GM12878 (cell line): ENCODE measurements at regions not wholly inside any gene's neighbourhood (a gene's known extent, or its start where the extent isn't known, plus 50 kb on each side); places are given as distances from the start of the nearest gene placed in this dataset.

Experiments used
- ATAC-seq: fragments of 200-7000 bp; cut with Tn5 transposase; 3 replicates; pipeline ENCODE4 v1.9.1; 2020; ENCODE audit warnings: mild to moderate bottlenecking, moderate library complexity
- BruUV-seq: library from RNA; stranded (reverse); fragments of 400-500 nt; replicated peaks from 2 replicates; lab custom pipeline; 2021; lab: Mats Ljungman, UMichigan
- CTCF ChIA-PET: fragments of 300-600 bp; sonication (Branson Sonifier 250); formaldehyde crosslinking; extraction: SDS; loops from one replicate; lab custom pipeline; 2021; ENCODE audit warnings: inconsistent platforms; lab: Yijun Ruan, JAX
- POLR2A ChIA-PET: fragments of 350-600 bp; formaldehyde crosslinking; extraction: SDS; loops from one replicate; lab custom pipeline; 2021; ENCODE audit warnings: inconsistent platforms; lab: Charles Lee
- RAD21 ChIA-PET: fragments of 300-600 bp; sonication (Branson Sonifier 250); formaldehyde crosslinking; loops from one replicate; lab custom pipeline; 2023; ENCODE audit warnings: antibody characterized with exemption; ENCODE audit not compliant: unreplicated experiment; lab: Charles Lee
- SMC1A ChIA-PET: fragments of 300-600 bp; sonication (Branson Sonifier 250); formaldehyde crosslinking; loops from one replicate; lab custom pipeline; 2023; ENCODE audit not compliant: unreplicated experiment, uncharacterized antibody; lab: Charles Lee
- DNase-seq: peaks from one replicate; pipeline ENCODE4 v3.0.0-alpha.2; 2011; ENCODE audit warnings: low read depth, low spot score
- FAIRE-seq: peaks from 3 replicates; lab custom pipeline; 2011; peaks lifted over from hg19 to GRCh38; lab: Jason Lieb, UNC
- H2AFZ ChIP-seq: 2 replicates; pipeline ENCODE4 v1.6.0; 2011; ENCODE audit warnings: low read depth, low read length, control low read depth; ENCODE audit not compliant: control insufficient read depth
- H3K27ac ChIP-seq: 2 replicates; pipeline ENCODE4 v1.5.1; 2011; ENCODE audit warnings: control low read depth; ENCODE audit not compliant: control insufficient read depth, insufficient read depth
- H3K27me3 ChIP-seq, 2 experiments: replicated peaks in 1 of 2; 2 replicates each; pipeline versions ENCODE4 v1.6.0 to v1.6.1; 2011; ENCODE audit warnings: low read length in 1 of 2; ENCODE audit not compliant: control insufficient read depth in 2 of 2, insufficient read depth in 2 of 2
- H3K36me3 ChIP-seq, 2 experiments: 2 replicates each; pipeline ENCODE4 v1.5.1; 2011; ENCODE audit warnings: low read length in 1 of 2; ENCODE audit not compliant: control insufficient read depth in 2 of 2, insufficient read depth in 2 of 2
- H3K4me1 ChIP-seq: 2 replicates; pipeline ENCODE4 v1.6.1; 2011; ENCODE audit warnings: mild to moderate bottlenecking, low read length, moderate library complexity, mixed read lengths; ENCODE audit not compliant: control insufficient read depth, insufficient read depth
- H3K4me2 ChIP-seq: 2 replicates; pipeline ENCODE4 v1.6.0; 2011; ENCODE audit warnings: control low read depth; ENCODE audit not compliant: control insufficient read depth, insufficient read depth
- H3K4me3 ChIP-seq: fragments of 200-600 bp; sonication (generic); 2 replicates; pipeline ENCODE4 v1.5.1; 2016
- H3K79me2 ChIP-seq: 2 replicates; pipeline ENCODE4 v1.6.0; 2011; ENCODE audit warnings: low read length; ENCODE audit not compliant: control insufficient read depth, insufficient read depth
- H3K9ac ChIP-seq: 2 replicates; pipeline ENCODE4 v1.8.0; 2011; ENCODE audit warnings: low read length, control low read depth, mixed read lengths; ENCODE audit not compliant: control insufficient read depth, insufficient read depth
- H3K9me3 ChIP-seq: replicated peaks from 3 replicates; pipeline ENCODE4 v1.5.1; 2011; ENCODE audit warnings: mild to moderate bottlenecking, low read length; ENCODE audit not compliant: control insufficient read depth, insufficient read depth
- H4K20me1 ChIP-seq: 2 replicates; pipeline ENCODE4 v1.6.0; 2011; ENCODE audit not compliant: control insufficient read depth, insufficient read depth
- LARP7 ChIP-seq: fragments of 450-650 bp; IDR thresholded peaks from 2 replicates; pipeline ENCODE4 v1.6.1; 2017; ENCODE audit warnings: mild to moderate bottlenecking
- RAD51 ChIP-seq: fragments of 450-650 bp; IDR thresholded peaks from 2 replicates; pipeline ENCODE4 v1.6.1; 2016; ENCODE audit warnings: moderate library complexity, mild to moderate bottlenecking, inconsistent platforms
- RBBP5 ChIP-seq: fragments of 200-600 bp; sonication (generic); conservative IDR thresholded peaks from 2 replicates; pipeline ENCODE4 v1.6.1; 2016
- RUNX3 ChIP-seq: IDR thresholded peaks from 2 replicates; pipeline ENCODE4 v1.6.1; 2012; ENCODE audit warnings: low read length, inconsistent platforms
- YBX1 ChIP-seq: fragments of 450-650 bp; IDR thresholded peaks from 2 replicates; pipeline ENCODE4 v1.6.1; 2016; ENCODE audit warnings: antibody characterized with exemption
- WGBS: methylation state at CpG from one replicate; pipeline ENCODE4 v1.1.6; 2016; ENCODE audit warnings: low lambda C conversion rate; ENCODE audit not compliant: insufficient replicate concordance, insufficient coverage; ENCODE audit errors: missing lambda C conversion rate; 5-methylcytosine and 5-hydroxymethylcytosine counted together
- in situ Hi-C: fragments of 300-500 bp; cut with MboI; formaldehyde crosslinking; loops from 9 replicates; pipeline ENCODE4 v1.14.3; 2018; ENCODE audit warnings: mixed read lengths
- intact Hi-C: fragments of 100-400 bp; cut with micrococcal nuclease; formaldehyde crosslinking; loops from one replicate; pipeline ENCODE4 v1.14.2; 2022; ENCODE audit not compliant: unreplicated experiment
- TF ChIP-seq, protein P1 (sequence below): IDR thresholded peaks from 2 replicates; pipeline ENCODE4 v1.6.1; 2012; ENCODE audit warnings: low read depth, low read length, improper control_type of control experiment

DNA sequence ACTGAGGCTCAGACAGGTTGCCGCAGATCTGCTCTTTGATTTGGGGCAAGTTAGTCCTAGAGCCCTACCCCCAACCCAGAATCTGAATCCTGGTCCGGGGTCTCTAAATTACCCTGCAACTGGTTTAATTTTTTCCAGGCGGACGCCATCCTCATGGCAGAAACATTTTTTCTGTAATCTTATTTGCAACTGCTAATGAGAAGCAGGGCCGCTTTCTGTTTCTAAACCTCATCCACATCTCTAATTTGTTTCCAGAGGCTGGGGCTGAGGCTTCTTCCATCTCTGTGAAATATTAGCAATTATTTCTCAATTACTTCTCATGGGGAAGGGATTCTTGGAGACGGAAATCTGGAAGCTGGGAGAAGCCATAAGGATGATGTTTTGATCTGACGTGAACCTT, 261.6 kb downstream of the RPS24 start:
- no peak overlapping the region for H3K27ac ChIP-seq
- TF ChIP-seq RBBP5 = no peak
- no peak for TF ChIP-seq RAD51
- TF ChIP-seq RUNX3 = no peak
- TF ChIP-seq YBX1 = no peak
- TF ChIP-seq LARP7 = no peak
- no peaks in the 10 kb centered on the region for H3K36me3 ChIP-seq
- 62% methylated on average over 7 of the region's 7 CpGs for WGBS
- RAD21 ChIA-PET = no interaction called here
- BruUV-seq = no TSS peak
- in situ Hi-C loops = no loop called here
- no peaks in the 10 kb centered on the region for H3K27me3 ChIP-seq
- FAIRE-seq = no peak
- CTCF ChIA-PET = interaction anchor here (0.9 kb wide), 1 partner anchor 9 kb away, joined by 4 read pairs; no protein-coding TSS in a partner anchor
- H3K4me3 ChIP-seq = no peak overlapping the region
- no peaks in the 10 kb centered on the region for H4K20me1 ChIP-seq
- 0 out of 2 replicates have a peak, but pooled peaks cover 4% of the 10 kb centered on the region for H3K4me1 ChIP-seq
- H2AFZ ChIP-seq = no peak overlapping the region
- no peaks in the 10 kb centered on the region for H3K9me3 ChIP-seq
- no peak overlapping the region for H3K4me2 ChIP-seq
- DNase-seq = no peak
- POLR2A ChIA-PET = no interaction called here
- no peaks in the 10 kb centered on the region for H3K79me2 ChIP-seq
- no peak overlapping the region for H3K9ac ChIP-seq
- SMC1A ChIA-PET = no interaction called here
- ATAC-seq = no peak
- intact Hi-C loops = no loop called here

- peaks cover 5% of the 10 kb centered on the region; the same call in 1 of the 2 replicates for H3K4me1 ChIP-seq
These were observed 263.1 kb downstream of the RPS24 start for GRCh38 chr10:78296785-78297184.

More at GRCh38 chr10:78296785-78297184, 263.1 kb downstream of the RPS24 start:
- Histone ChIP-seq H4K20me1 (no peaks in the 10 kb centered on the region), H3K4me3 (no peak overlapping the region), H3K9ac (no peak overlapping the region), H3K36me3 (no peaks in the 10 kb centered on the region), H2AFZ (no peak overlapping the region), H3K27ac (no peak overlapping the region), H3K9me3 (no peaks in the 10 kb centered on the region), H3K4me2 (no peak overlapping the region), H3K27me3 (no peaks in the 10 kb centered on the region), H3K79me2 (no peaks in the 10 kb centered on the region)
- TF ChIP-seq RUNX3 = peak; percentile 13; the same call in 1 of the 2 replicates
- TF ChIP-seq, protein P1, sequence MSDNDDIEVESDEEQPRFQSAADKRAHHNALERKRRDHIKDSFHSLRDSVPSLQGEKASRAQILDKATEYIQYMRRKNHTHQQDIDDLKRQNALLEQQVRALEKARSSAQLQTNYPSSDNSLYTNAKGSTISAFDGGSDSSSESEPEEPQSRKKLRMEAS = no peak
- WGBS = 0% methylated on average over 1 of the region's 1 CpG
- DNase-seq (no peak), ATAC-seq (no peak), FAIRE-seq (no peak)
- ChIA-PET CTCF (no interaction called here), SMC1A (no interaction called here), POLR2A (no interaction called here), RAD21 (interaction anchor here (0.9 kb wide), 1 partner anchor 20 kb away, joined by 3 read pairs; no protein-coding TSS in a partner anchor)
- in situ Hi-C loops (no loop called here), intact Hi-C loops (no loop called here)
- no TSS peak for BruUV-seq
